OCI-LY3 (cell line): ENCODE measurements at regions not wholly inside any gene's neighbourhood (a gene's known extent, or its start where the extent isn't known, plus 50 kb on each side); places are given as distances from the start of the nearest gene placed in this dataset.

Source experiments
- H2AFZ ChIP-seq: fragments of 200-600, 300-600 bp; shearing (Covaris generic); 2 replicates; pipeline ENCODE4 v1.6.0; 2014; ENCODE audit warnings: antibody characterized with exemption, low read depth, low read length
- H3K27ac ChIP-seq: fragments of 200-600, 300-600 bp; sonication (generic); 2 replicates; pipeline ENCODE4 v1.5.1; 2014; ENCODE audit warnings: mild to moderate bottlenecking, low read length, moderate library complexity, mixed read lengths
- H3K27me3 ChIP-seq: fragments of 200-600, 300-600 bp; sonication (generic); 2 replicates; pipeline ENCODE4 v1.6.1; 2014; ENCODE audit warnings: low read depth, low read length, mixed read lengths
- H3K36me3 ChIP-seq: fragments of 200-600, 300-600 bp; sonication (generic); replicated peaks from 2 replicates; pipeline ENCODE3; 2014; ENCODE audit warnings: low read depth, low read length, mixed read lengths
- H3K4me1 ChIP-seq: fragments of 300-600, 200-600 bp; sonication (generic); 2 replicates; pipeline ENCODE4 v1.6.1; 2014; ENCODE audit warnings: low read length, mixed read lengths
- H3K4me2 ChIP-seq: fragments of 200-600, 300-600 bp; sonication (generic); 2 replicates; pipeline ENCODE4 v1.6.1; 2014; ENCODE audit warnings: low read length, mixed read lengths
- H3K4me3 ChIP-seq: fragments of 300-600, 200-600 bp; sonication (generic); 2 replicates; pipeline ENCODE4 v1.5.1; 2014; ENCODE audit warnings: antibody characterized with exemption, mild to moderate bottlenecking, low read length, moderate library complexity
- H3K79me2 ChIP-seq: fragments of 300-600, 200-600 bp; shearing (Covaris generic); 2 replicates; pipeline ENCODE4 v1.6.1; 2014; ENCODE audit warnings: mild to moderate bottlenecking, low read length, mixed read lengths
- H3K9ac ChIP-seq: fragments of 300-600, 200-600 bp; shearing (Covaris generic); 2 replicates; pipeline ENCODE4 v1.6.0; 2014; ENCODE audit warnings: mild to moderate bottlenecking, low read length, moderate library complexity
- H3K9me3 ChIP-seq: fragments of 200-600, 300-600 bp; shearing (Covaris generic); 2 replicates; pipeline ENCODE4 v1.6.1; 2014; ENCODE audit warnings: low read length, mixed read lengths; ENCODE audit not compliant: insufficient read depth
- H4K20me1 ChIP-seq: fragments of 200-600, 300-600 bp; sonication (generic); 2 replicates; pipeline ENCODE4 v1.6.1; 2016; ENCODE audit warnings: low read length, mixed read lengths; ENCODE audit not compliant: insufficient read depth
- EZH2phosphoT487 ChIP-seq: fragments of 200-600 bp; shearing (Covaris generic); IDR thresholded peaks from 2 replicates; pipeline ENCODE4 v1.6.1; 2018; ENCODE audit warnings: antibody characterized with exemption, mixed run types, low read depth
- TF ChIP-seq, protein P1 (sequence below): fragments of 200-600, 300-600 bp; sonication (generic); IDR thresholded peaks from 2 replicates; pipeline ENCODE4 v1.5.1; 2014; ENCODE audit warnings: antibody characterized with exemption, low read length, low read depth

- no peaks in the 10 kb centered on the region for H3K9me3 ChIP-seq
- H3K9ac ChIP-seq = no peak overlapping the region
- H3K27me3 ChIP-seq = 0 out of 2 replicates have a peak, but pooled peaks cover 2% of the 10 kb centered on the region
- H3K36me3 ChIP-seq = no peaks in the 10 kb centered on the region
- no peak overlapping the region for H3K4me3 ChIP-seq
- no peak overlapping the region for H2AFZ ChIP-seq
- no peaks in the 10 kb centered on the region for H3K79me2 ChIP-seq
- no peaks in the 10 kb centered on the region for H4K20me1 ChIP-seq
- H3K4me1 ChIP-seq = no peaks in the 10 kb centered on the region
- no peak overlapping the region for H3K27ac ChIP-seq
- no peak overlapping the region for H3K4me2 ChIP-seq
- no peak for TF ChIP-seq EZH2phosphoT487
- TF ChIP-seq, protein P1, sequence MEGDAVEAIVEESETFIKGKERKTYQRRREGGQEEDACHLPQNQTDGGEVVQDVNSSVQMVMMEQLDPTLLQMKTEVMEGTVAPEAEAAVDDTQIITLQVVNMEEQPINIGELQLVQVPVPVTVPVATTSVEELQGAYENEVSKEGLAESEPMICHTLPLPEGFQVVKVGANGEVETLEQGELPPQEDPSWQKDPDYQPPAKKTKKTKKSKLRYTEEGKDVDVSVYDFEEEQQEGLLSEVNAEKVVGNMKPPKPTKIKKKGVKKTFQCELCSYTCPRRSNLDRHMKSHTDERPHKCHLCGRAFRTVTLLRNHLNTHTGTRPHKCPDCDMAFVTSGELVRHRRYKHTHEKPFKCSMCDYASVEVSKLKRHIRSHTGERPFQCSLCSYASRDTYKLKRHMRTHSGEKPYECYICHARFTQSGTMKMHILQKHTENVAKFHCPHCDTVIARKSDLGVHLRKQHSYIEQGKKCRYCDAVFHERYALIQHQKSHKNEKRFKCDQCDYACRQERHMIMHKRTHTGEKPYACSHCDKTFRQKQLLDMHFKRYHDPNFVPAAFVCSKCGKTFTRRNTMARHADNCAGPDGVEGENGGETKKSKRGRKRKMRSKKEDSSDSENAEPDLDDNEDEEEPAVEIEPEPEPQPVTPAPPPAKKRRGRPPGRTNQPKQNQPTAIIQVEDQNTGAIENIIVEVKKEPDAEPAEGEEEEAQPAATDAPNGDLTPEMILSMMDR = no peak
Observed at GRCh38 chr11:33608386-33608785, 92.2 kb downstream of the C11orf91 start.

DNA sequence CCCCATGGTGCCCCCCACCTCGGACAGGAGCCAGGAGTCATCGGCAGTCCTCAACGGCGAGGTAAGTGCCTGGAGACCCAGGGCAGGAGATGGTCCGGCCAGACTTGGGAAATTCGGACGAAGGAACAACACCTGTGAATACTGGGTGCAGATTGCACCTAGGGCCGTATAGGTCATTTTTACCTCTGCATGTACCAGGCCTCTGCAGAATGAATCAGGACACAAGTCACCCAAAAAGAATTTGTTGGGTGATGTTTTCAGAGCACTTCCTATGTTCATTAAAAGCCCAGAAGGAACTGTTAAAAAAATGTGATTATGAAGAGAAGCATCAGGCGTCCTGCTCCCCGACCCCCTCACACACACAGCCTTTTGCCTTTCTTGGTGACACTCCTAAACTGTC is 93.9 kb downstream of the C11orf91 start:
- no peaks in the 10 kb centered on the region for H3K9me3 ChIP-seq
- no peaks in the 10 kb centered on the region for H4K20me1 ChIP-seq
- peaks cover 16% of the 10 kb centered on the region for H3K27me3 ChIP-seq
- no peak overlapping the region for H3K4me2 ChIP-seq
- H3K4me1 ChIP-seq = no peaks in the 10 kb centered on the region
- H3K36me3 ChIP-seq = no peaks in the 10 kb centered on the region
- H3K27ac ChIP-seq = no peak overlapping the region
- no peak for TF ChIP-seq EZH2phosphoT487
- TF ChIP-seq, protein P1 = no peak
- no peak overlapping the region for H2AFZ ChIP-seq
- H3K9ac ChIP-seq = no peak overlapping the region
- H3K4me3 ChIP-seq = no peak overlapping the region
- H3K79me2 ChIP-seq = no peaks in the 10 kb centered on the region

DNA sequence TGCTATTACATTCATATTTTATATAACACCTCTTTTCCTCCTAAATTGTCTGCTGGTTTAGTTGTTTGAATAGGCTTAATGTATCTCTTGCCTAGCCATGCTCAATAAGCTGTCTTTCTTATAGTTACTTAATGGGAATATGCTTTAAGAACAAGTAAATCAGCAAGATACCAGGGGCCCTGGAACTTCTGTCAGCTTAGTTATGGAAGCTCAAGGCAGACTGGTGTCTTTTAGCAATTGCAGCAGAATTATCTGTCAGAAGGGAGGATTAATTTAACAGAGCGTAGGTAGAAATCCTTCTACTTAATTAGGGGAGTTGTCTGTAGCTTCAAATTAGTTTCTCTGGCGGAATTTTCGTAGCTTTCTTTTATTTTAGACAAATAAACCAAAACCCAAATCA is 94.9 kb downstream of the C11orf91 start:
- Histone ChIP-seq H2AFZ (no peak overlapping the region), H3K4me2 (no peak overlapping the region), H3K4me1 (no peaks in the 10 kb centered on the region), H4K20me1 (no peaks in the 10 kb centered on the region), H3K27ac (no peak overlapping the region), H3K4me3 (no peak overlapping the region), H3K79me2 (no peaks in the 10 kb centered on the region), H3K9ac (no peak overlapping the region), H3K36me3 (no peaks in the 10 kb centered on the region), H3K9me3 (no peaks in the 10 kb centered on the region), H3K27me3 (peaks cover 25% of the 10 kb centered on the region)
- TF ChIP-seq, protein P1 = no peak

DNA sequence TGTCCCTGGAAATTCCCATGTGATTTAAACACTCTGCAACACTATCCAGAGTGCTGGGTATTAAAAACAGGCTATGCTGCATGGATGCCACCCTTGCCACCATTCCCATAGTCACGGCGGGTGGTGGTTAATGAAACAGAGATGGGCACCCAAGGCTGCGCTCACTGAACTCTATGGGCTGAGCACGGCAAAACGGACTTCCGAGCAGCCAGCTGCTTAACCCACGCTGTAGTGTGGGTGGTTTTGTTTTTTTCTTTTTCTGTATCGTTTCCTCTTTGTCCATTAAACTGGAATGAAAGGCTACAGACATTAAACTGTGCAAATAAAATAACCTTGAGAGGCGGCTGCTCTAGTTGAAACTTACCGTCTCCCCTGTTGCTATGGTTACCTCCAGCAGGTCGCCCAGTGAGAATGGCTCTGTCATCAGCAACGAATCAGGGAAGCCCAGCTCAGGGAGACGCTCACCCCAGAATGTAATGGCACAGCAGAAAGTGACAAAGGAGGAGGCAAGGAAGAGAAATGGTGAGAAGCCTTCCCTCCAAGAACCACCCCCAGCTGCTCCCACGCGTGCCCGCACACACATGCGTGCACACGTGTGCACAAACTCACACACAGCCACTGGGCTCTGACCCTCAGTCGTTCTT is 102.1 kb downstream of the C11orf91 start:
- Histone ChIP-seq H3K36me3 (no peaks in the 10 kb centered on the region), H3K27me3 (peaks cover 70% of the 10 kb centered on the region), H2AFZ (no peak overlapping the region), H4K20me1 (no peaks in the 10 kb centered on the region), H3K4me1 (0 out of 2 replicates have a peak, but pooled peaks cover 5% of the 10 kb centered on the region), H3K27ac (no peak overlapping the region), H3K9ac (no peak overlapping the region), H3K79me2 (no peaks in the 10 kb centered on the region), H3K4me3 (no peak overlapping the region), H3K4me2 (peak overlapping the region; percentile 29), H3K9me3 (0 out of 2 replicates have a peak, but pooled peaks cover 6% of the 10 kb centered on the region)
- TF ChIP-seq EZH2phosphoT487 = no peak
- TF ChIP-seq, protein P1 = no peak
